Sigmoid colon (tissue), 4 donors: ENCODE measurements at regions not wholly inside any gene's neighbourhood (a gene's known extent, or its start where the extent isn't known, plus 50 kb on each side); places are given as distances from the start of the nearest gene placed in this dataset.

ENCODE experiments used
- CTCF ChIP-seq, 4 experiments: fragments of 450-650 bp in 3 of 4; fragments of 200-600 bp in 1 of 4; IDR thresholded peaks; one replicate each; pipeline ENCODE4 v1.5.1; 2016 to 2019; ENCODE audit warnings: antibody characterized with exemption in 4 of 4, mild to moderate bottlenecking in 3 of 4, moderate library complexity in 2 of 4
- POLR2A ChIP-seq, 2 donors: fragments of 450-650 bp; IDR thresholded peaks; one replicate each; pipeline ENCODE4 v1.6.1; 2016; ENCODE audit warnings: antibody characterized with exemption in 2 of 2, mild to moderate bottlenecking in 2 of 2, moderate library complexity in 2 of 2
- POLR2AphosphoS5 ChIP-seq, 4 donors: sonication (generic); formaldehyde crosslinking; IDR thresholded peaks; one replicate each; pipeline ENCODE4 v1.6.1; 2017; ENCODE audit warnings: antibody characterized with exemption in 4 of 4

- TF ChIP-seq CTCF (IDR thresholded peaks at IDR 0.05) = no peak
- no peak for TF ChIP-seq POLR2AphosphoS5 (IDR thresholded peaks at IDR 0.05)
- no peak for TF ChIP-seq POLR2A (IDR thresholded peaks at IDR 0.05)
Measured at GRCh38 chr13:112261924-112262323, 114.2 kb upstream of the SPACA7 start.
